DND-41 (cell line): ENCODE measurements at regions not wholly inside any gene's neighbourhood (a gene's known extent, or its start where the extent isn't known, plus 50 kb on each side); places are given as distances from the start of the nearest gene placed in this dataset.

Experiments
- ATAC-seq: fragments of 200-7000 bp; cut with Tn5 transposase; 3 replicates; pipeline ENCODE4 v1.9.1; 2021; ENCODE audit warnings: low read depth; ENCODE audit not compliant: insufficient read depth
- DNase-seq: peaks from one replicate; pipeline ENCODE4 v3.0.0-alpha.2; 2020
- H2AFZ ChIP-seq: 2 replicates; pipeline ENCODE4 v1.6.0; 2012; ENCODE audit warnings: low read depth, low read length
- H3K27ac ChIP-seq: 2 replicates; pipeline ENCODE4 v1.5.1; 2012; ENCODE audit warnings: low read length, inconsistent platforms
- H3K27me3 ChIP-seq: fragments of 200-600 bp; sonication (generic); 2 replicates; pipeline ENCODE4 v1.6.0; 2012; ENCODE audit warnings: low read length, mild to moderate bottlenecking, inconsistent platforms; ENCODE audit not compliant: insufficient read depth, poor library complexity
- H3K36me3 ChIP-seq: 2 replicates; pipeline ENCODE4 v1.5.1; 2012; ENCODE audit warnings: low read length, inconsistent platforms; ENCODE audit not compliant: insufficient read depth
- H3K4me1 ChIP-seq: 2 replicates; pipeline ENCODE4 v1.5.1; 2012; ENCODE audit warnings: mild to moderate bottlenecking, low read length; ENCODE audit not compliant: insufficient read depth
- H3K4me2 ChIP-seq: 2 replicates; pipeline ENCODE4 v1.6.0; 2012; ENCODE audit warnings: mild to moderate bottlenecking, moderate library complexity, low read length, inconsistent platforms; ENCODE audit not compliant: insufficient read depth
- H3K4me3 ChIP-seq, 2 experiments: fragments of 200-600 bp in 1 of 2; shearing (Covaris generic) in 1 of 2; 2 replicates each; pipeline ENCODE4 v1.5.1; 2012 to 2016; ENCODE audit warnings: inconsistent platforms in 2 of 2, low read length in 2 of 2, mild to moderate bottlenecking in 2 of 2, low read depth in 1 of 2, moderate library complexity in 1 of 2
- H3K79me2 ChIP-seq: 2 replicates; pipeline ENCODE4 v1.6.0; 2012; ENCODE audit warnings: low read length, inconsistent platforms; ENCODE audit not compliant: insufficient read depth
- H3K9ac ChIP-seq: 2 replicates; pipeline ENCODE4 v1.6.0; 2012; ENCODE audit warnings: low read depth, mild to moderate bottlenecking, inconsistent platforms, low read length, moderate library complexity
- H3K9me3 ChIP-seq: 2 replicates; pipeline ENCODE4 v1.5.1; 2012; ENCODE audit warnings: low read length, moderate library complexity, mild to moderate bottlenecking, inconsistent platforms; ENCODE audit not compliant: insufficient read depth, severe bottlenecking
- H4K20me1 ChIP-seq: 2 replicates; pipeline ENCODE4 v1.6.0; 2012; ENCODE audit warnings: low read length; ENCODE audit not compliant: insufficient read depth
- CTCF ChIP-seq: IDR thresholded peaks from 2 replicates; pipeline ENCODE4 v1.5.1; 2012; ENCODE audit warnings: borderline replicate concordance, low read length, moderate library complexity, mild to moderate bottlenecking; ENCODE audit not compliant: poor library complexity, severe bottlenecking; ENCODE audit errors: extremely low read depth
- EZH2 ChIP-seq: IDR thresholded peaks from 3 replicates; pipeline ENCODE4 v1.6.1; 2012; ENCODE audit warnings: borderline replicate concordance, low read depth, mild to moderate bottlenecking, moderate library complexity, low read length, inconsistent platforms; ENCODE audit not compliant: severe bottlenecking

DNA sequence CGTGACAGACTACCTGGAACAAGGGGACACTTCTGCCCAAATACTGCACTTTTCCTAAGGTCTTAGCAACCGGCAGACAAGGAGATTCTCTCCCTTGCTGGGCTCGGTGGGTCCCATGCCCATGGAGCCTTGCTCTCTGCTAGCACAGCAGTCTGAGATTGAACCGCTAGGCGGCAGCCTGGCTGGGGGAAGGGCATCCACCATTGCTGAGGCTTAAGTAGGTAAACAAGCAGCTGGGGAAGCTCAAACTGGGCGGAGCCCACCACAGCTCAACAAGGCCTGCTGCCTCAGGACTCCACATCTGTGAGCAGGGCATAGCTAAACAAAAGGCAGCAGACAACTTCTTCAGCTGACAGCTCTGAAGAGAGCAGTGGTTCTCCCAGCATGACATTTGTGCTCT lies 87.8 kb upstream of the ASCC3 start:
- no peak for TF ChIP-seq EZH2
- TF ChIP-seq CTCF = no peak
- H3K36me3 ChIP-seq = no peaks in the 10 kb centered on the region
- no peaks in the 10 kb centered on the region for H3K4me1 ChIP-seq
- DNase-seq (peak; percentile 15), ATAC-seq (peak; percentile 29; the same call in 1 of the 3 replicates)
- H2AFZ ChIP-seq = no peak overlapping the region
- no peak overlapping the region for H3K4me2 ChIP-seq
- H3K9me3 ChIP-seq = no peaks in the 10 kb centered on the region
- no peaks in the 10 kb centered on the region for H3K27me3 ChIP-seq
- no peak overlapping the region for H3K4me3 ChIP-seq
- H3K27ac ChIP-seq = no peak overlapping the region
- H3K79me2 ChIP-seq = no peaks in the 10 kb centered on the region
- no peaks in the 10 kb centered on the region for H4K20me1 ChIP-seq
- no peak overlapping the region for H3K9ac ChIP-seq

GRCh38 chr6:100979267-100979666 lies 98.1 kb upstream of the ASCC3 start:
- Histone ChIP-seq H3K4me2 (no peak overlapping the region), H4K20me1 (no peaks in the 10 kb centered on the region), H3K27me3 (no peaks in the 10 kb centered on the region), H3K79me2 (no peaks in the 10 kb centered on the region), H3K27ac (no peak overlapping the region), H3K9me3 (no peaks in the 10 kb centered on the region), H2AFZ (no peak overlapping the region), H3K9ac (no peak overlapping the region), H3K4me3 (no peak overlapping the region), H3K4me1 (no peaks in the 10 kb centered on the region), H3K36me3 (no peaks in the 10 kb centered on the region)
- no peak for TF ChIP-seq EZH2
- no peak for TF ChIP-seq CTCF
- peak; percentile 29; the same call in 1 of the 3 replicates for ATAC-seq
- DNase-seq = no peak

- TF ChIP-seq EZH2 = no peak
- no peak for TF ChIP-seq CTCF
- no peaks in the 10 kb centered on the region for H3K79me2 ChIP-seq
- H3K27me3 ChIP-seq = no peaks in the 10 kb centered on the region
- no peak overlapping the region for H2AFZ ChIP-seq
- no peaks in the 10 kb centered on the region for H3K4me1 ChIP-seq
- DNase-seq (no peak), ATAC-seq (no peak)
- no peaks in the 10 kb centered on the region for H3K9me3 ChIP-seq
- H4K20me1 ChIP-seq = no peaks in the 10 kb centered on the region
- no peak overlapping the region for H3K4me3 ChIP-seq
- H3K27ac ChIP-seq = no peak overlapping the region
- no peak overlapping the region for H3K4me2 ChIP-seq
- no peaks in the 10 kb centered on the region for H3K36me3 ChIP-seq
- no peak overlapping the region for H3K9ac ChIP-seq
Measured at GRCh38 chr6:100980949-100981348, 99.8 kb upstream of the ASCC3 start.

- TF ChIP-seq CTCF (no peak), EZH2 (no peak)
- H3K4me3 ChIP-seq = no peak overlapping the region
- H3K9me3 ChIP-seq = no peaks in the 10 kb centered on the region
- no peaks in the 10 kb centered on the region for H3K36me3 ChIP-seq
- DNase-seq = no peak
- H3K27me3 ChIP-seq = no peaks in the 10 kb centered on the region
- H3K4me2 ChIP-seq = no peak overlapping the region
- H3K79me2 ChIP-seq = no peaks in the 10 kb centered on the region
- no peak overlapping the region for H2AFZ ChIP-seq
- ATAC-seq = no peak
- no peaks in the 10 kb centered on the region for H4K20me1 ChIP-seq
- H3K27ac ChIP-seq = no peak overlapping the region
- no peaks in the 10 kb centered on the region for H3K4me1 ChIP-seq
- no peak overlapping the region for H3K9ac ChIP-seq
Measured at GRCh38 chr6:100986921-100987320, 105.8 kb upstream of the ASCC3 start.
